Right lung (tissue), 2 donors: ENCODE measurements at regions not wholly inside any gene's neighbourhood (a gene's known extent, or its start where the extent isn't known, plus 50 kb on each side); places are given as distances from the start of the nearest gene placed in this dataset.
"Not testable (repeated sequence)": the region's sequence is repeated elsewhere in the genome, so short reads cannot be mapped to it uniquely, and the experiment has no call there.

Source experiments
- DNase-seq, 2 donors: peaks; one replicate each; pipeline ENCODE4 v3.0.0-alpha.2; 2013

DNA sequence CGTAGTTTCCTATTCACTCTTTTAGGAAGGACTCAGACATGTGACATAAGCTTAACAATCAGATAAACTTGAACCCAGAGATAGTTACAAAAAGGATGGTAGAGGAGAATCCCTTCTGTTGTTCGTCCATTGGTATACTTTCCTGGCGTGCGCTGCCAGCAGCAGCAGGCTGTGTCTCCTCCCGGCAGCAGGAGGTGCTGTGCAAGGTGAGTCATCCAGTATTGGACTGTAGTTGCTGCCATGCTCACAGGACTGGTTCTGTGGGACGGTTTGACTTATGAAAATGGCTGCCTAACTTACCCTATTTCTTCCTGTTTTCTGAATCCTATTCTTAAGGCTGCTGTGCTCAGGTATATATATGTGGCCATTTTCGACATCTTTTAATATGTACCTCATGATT lies 253.4 kb upstream of the LRRC3B start:
- no peak for DNase-seq

DNA sequence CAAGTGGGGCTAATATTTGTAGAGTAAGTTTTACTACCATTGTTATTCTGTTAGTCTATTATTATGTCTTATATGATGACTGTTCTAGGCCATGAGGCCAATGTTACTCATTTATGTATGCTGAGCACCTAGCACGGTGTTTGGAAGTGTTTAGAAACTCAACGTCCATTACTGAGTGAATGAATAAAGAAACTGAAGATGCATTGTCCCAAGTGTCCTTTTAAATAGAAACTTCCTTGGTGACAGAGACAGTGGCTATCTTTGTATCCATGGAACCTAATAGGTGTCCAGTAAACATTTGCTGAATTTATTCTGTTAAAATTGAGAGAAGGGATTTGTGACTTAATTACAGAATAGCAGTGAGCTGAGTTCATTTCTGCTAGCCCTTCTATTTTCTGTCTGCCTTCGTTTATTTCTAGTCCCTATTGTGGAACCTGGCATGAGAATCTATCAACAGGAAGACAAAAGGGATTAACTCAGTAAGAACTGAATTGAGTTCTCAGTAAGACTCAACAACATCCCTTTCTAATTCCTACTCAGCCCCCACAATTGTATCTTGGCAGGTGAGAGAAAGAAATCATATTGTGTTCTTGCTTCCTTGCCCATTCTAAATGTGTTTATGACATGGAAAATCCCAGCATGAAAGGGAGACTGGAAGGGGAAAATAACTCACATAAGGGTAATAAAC lies 246.6 kb upstream of the LRRC3B start:
- DNase-seq, result no peak

DNA sequence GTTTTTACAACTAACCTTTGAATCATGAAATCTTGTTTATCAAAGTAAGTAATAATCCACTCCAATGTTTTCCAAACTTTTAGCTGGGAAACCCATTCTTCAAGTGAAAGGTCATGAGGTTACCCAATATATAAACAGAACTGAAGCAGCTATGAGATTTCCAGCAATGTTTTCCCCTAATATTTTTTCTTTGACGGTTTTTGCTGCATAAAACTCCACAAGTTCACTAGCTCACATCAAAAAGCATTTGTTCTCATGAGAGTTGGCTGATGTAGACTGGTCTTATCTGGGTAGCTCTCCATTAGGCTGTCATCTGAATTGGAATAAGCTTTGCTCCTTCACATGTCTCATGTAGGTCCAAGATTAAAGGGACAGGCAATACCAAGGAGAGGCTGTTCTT lies 241.2 kb upstream of the LRRC3B start:
- DNase-seq, result peak; percentile 59 to 60

- no peak for DNase-seq
Observed at GRCh38 chr3:26406636-26407035, 215.9 kb upstream of the LRRC3B start.

DNA sequence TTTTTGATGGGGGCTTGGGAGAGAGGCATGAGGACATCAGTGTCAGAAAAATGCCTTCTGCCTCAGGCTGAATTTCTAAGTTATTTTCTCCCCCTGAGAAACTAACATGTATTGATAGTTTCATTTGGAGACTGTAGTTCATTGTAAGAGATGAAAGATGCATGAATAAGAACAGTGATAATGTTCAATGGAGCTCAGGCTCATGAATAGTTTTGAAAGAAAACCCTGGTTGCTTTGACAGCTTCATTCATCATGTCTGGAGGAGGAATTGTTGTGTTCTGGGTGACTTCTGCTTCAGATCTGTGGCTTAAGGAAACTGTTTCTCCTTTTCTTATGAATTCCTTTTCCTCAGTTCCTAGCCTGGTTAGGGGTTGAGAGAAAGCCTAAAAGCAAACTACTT lies 204.0 kb upstream of the LRRC3B start:
- no peak for DNase-seq

GRCh38 chr3:26422415-26422814 lies 200.2 kb upstream of the LRRC3B start:
- DNase-seq, result no peak

DNA sequence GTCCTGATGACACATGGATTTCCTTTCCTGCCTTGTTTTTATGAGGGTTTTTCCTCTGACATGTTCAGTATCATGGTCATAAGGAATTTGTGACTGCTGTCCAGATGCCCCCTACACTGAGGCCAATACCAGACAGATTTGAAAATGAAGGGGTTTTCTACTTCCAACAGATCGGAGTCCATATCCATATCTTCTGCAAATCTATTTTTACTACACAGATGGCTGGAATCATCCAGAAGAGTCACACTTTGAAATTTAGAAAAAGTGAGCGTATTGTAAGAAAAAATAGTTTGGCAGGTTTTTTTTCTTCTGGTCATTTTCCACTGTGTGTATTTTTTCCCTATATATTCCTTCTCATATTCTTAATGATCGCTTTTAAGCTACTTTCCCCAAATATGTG lies 197.5 kb upstream of the LRRC3B start:
- DNase-seq, result no peak

DNA sequence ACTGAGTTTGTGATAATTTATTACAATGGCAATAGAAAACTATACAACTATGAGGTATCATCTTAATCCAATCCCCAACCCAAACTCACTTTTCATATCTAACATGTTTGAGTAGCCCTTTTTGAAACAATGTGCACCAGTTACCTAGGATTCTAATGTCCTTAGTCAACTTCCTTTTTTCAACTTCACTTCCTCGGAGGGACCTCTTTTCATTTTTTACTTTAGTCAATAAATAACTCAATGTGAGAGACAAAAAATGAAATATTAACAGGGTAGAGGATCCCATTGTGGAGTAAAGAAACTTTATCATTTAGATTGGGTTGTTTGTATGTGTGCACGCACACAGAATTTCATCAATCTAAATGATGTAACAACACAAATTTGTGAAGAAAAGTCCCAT lies 193.6 kb upstream of the LRRC3B start:
- no peak for DNase-seq

DNA sequence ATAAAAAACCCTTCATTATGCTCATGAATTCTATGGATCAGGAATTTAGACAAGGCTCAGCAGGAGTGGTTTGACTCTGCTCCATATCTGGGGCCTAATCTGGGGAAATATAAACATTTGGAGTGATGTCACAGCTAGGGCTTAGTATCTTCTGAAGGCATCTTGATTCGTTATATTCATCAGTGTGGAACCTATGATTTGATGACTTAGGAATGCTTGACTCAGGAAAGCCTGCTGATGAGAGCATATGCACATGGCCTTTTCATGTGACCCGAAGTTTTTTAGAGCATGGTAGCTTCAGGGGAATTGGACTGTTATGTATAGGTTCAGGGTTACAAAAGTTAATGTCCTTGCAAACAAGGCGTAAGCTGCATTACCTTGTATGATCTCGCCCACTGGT lies 184.9 kb upstream of the LRRC3B start:
- no peak for DNase-seq

DNA sequence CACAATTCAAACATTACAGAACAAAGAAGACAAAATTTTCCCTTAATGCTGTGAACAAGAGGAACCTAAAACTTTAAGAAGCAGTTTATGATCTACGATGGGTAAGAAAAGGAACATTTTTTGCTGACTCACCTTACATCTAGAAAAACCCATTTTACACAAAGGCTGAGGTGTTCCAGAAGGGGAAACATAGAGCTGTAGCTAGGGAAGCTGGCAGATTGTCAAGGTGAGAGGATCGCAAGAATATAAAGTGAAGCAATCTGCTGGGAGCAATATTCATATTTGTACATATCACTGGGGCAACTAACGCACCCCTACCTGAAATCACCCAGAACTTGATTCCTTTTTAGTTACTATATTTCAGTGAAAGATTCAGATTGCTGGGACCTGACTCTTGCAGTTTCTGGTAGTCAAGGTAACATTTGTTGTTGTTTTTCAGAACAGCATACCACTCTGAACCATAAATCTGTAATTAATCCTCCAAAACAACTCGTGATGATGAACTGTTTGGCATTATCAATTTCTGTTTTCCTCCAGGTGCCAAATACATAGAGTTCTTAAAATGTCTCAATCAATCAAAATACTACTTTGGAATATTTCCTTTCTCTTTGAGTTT lies 184.1 kb upstream of the LRRC3B start:
- no peak for DNase-seq

GRCh38 chr3:26438981-26439884 lies 183.3 kb upstream of the LRRC3B start:
- no peak for DNase-seq

DNA sequence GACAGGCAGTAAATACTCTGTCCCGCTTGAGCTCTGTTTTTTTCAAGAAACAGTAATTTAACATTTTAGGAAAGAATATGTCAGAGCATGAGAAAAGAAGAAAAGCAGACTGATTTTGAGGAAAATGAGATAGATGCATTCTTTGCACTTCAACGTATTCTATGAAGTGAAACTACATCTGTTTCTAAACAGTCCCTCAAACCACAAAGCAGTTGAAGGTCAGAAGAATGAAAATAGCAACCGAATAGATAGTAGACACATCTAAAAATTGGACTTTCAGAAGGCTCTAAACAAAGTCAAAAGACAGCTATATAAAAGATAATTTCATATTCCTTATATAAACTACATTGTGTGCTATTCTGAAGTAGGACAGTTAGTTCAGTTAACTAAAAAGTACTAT lies 172.6 kb upstream of the LRRC3B start:
- DNase-seq, result no peak

DNA sequence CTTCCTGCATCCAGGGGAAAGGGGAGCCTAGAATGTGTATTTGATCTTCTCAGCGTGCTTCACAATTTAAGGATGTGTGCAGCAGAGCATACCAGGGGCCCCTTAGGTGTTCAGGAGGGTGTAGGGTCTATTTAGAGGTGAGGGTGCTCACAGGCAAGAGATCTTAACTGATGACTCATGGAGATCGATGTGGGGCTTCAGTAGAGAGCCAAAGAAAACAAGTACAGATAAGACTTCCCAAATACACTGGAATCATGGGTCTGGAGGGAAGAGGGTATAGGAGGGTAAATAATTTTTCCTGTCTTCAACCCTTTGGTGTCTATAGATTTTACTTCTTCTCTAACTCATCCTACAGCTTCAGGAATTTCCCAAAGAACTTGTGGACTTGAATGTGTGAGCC lies 170.2 kb upstream of the LRRC3B start:
- DNase-seq, result no peak

- no peak for DNase-seq
Observed at GRCh38 chr3:26460985-26461384, 161.6 kb upstream of the LRRC3B start.

- DNase-seq, result no peak
Observed at GRCh38 chr3:26472345-26472744, 150.2 kb upstream of the LRRC3B start.

DNA sequence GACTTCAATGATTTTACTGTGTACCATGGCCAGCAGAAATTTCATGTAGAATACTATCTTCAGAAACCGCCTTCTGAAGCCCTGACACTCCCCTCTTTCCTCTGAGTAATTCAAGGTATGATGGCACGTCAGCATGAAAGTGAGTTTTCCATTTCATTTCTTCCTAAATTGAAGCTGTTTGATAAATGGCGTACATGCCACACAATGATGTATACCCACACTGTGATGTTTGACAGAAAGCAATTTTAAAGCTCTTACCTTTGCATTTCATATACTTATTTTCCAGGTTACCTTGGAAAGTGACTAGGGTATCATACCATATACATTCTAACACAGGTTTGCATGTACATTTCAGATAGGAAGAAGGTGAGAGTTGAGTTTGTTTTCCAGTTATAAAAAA lies 147.9 kb upstream of the LRRC3B start:
- DNase-seq, result no peak

DNA sequence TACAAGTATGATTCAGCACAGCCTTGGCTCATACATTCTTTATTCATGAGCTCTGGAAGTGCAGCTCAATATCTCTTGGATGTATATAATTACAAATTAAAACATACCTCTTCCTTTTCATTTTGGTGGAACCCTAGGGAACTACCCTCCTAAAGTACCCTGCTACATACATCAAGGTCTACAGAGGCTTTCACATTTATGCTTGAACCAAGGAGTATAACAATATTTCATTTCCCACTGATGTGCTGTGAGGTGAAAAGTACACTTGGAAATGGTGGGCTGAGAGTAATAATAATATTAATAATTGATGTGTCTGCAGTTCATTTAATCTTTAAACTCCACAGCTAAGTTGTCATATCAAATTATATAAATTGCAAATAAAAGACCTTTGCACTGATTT lies 142.2 kb upstream of the LRRC3B start:
- DNase-seq, result no peak

- no peak for DNase-seq
Observed at GRCh38 chr3:26484140-26484539, 138.4 kb upstream of the LRRC3B start.

- no peak for DNase-seq
Observed at GRCh38 chr3:26498271-26498670, 124.3 kb upstream of the LRRC3B start.

- no peak for DNase-seq
Observed at GRCh38 chr3:26505399-26505798, 117.2 kb upstream of the LRRC3B start.

DNA sequence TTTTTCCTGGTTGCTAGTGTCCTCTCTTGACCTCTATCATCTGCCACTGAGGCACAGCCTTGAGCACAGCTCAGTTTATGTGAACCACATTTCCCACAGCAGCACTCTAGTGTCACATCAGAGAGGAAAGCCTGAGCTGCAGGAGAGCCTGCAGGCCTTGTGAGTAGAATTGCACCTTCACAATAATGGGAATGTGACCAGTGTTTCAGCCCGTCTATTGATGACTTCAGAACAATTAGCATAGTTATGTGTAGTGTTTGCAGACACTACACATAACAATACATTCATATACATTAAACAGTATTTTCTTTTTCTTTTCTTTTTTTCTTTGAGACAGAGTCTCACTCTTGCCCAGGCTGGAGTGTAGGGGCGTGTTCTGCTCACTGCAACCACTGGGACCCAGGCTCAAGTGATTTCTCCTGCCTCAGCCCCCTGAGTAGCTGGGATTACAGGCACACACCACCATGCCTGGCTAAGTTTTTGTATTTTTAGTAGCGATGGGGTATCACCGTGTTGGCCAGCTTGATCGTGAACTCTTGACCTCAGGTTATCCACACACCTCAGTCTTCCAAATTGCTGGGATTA lies 108.0 kb upstream of the LRRC3B start:
- not testable (repeated sequence) for DNase-seq

- DNase-seq, result peak in 1 of 2 donors; percentile 27
Observed at GRCh38 chr3:26515351-26515750, 107.2 kb upstream of the LRRC3B start.

GRCh38 chr3:26521261-26521660 lies 101.3 kb upstream of the LRRC3B start:
- DNase-seq, result no peak
